Neural cell (in vitro differentiated cells): ENCODE measurements at regions not wholly inside any gene's neighbourhood (a gene's known extent, or its start where the extent isn't known, plus 50 kb on each side); places are given as distances from the start of the nearest gene placed in this dataset.

Experiments used
- EZH2 ChIP-seq: fragments of 200-600, 300-800 bp; shearing (Covaris generic), sonication (generic); IDR thresholded peaks from 2 replicates; pipeline ENCODE4 v1.6.1; 2014; ENCODE audit warnings: antibody characterized with exemption, low read length, borderline replicate concordance, mild to moderate bottlenecking; ENCODE audit not compliant: insufficient read depth, poor library complexity, severe bottlenecking
- POLR2AphosphoS5 ChIP-seq: IDR thresholded peaks from 2 replicates; pipeline ENCODE4 v1.6.1; 2012
- RAD21 ChIP-seq: fragments of 450-650 bp; conservative IDR thresholded peaks from 2 replicates; pipeline ENCODE4 v1.6.1; 2014; ENCODE audit warnings: antibody characterized with exemption, mild to moderate bottlenecking, moderate library complexity
- SMC3 ChIP-seq: fragments of 450-650 bp; conservative IDR thresholded peaks from 2 replicates; pipeline ENCODE4 v1.6.1; 2014; ENCODE audit warnings: antibody characterized with exemption, mild to moderate bottlenecking, moderate library complexity; ENCODE audit not compliant: poor library complexity
- TAF1 ChIP-seq: IDR thresholded peaks from 2 replicates; pipeline ENCODE4 v1.6.1; 2012; ENCODE audit warnings: low read depth
- TF ChIP-seq, protein P1 (sequence below): fragments of 450-650 bp; IDR thresholded peaks from 2 replicates; pipeline ENCODE4 v1.5.1; 2014; ENCODE audit warnings: antibody characterized with exemption, mild to moderate bottlenecking, moderate library complexity; ENCODE audit not compliant: poor library complexity, severe bottlenecking

DNA sequence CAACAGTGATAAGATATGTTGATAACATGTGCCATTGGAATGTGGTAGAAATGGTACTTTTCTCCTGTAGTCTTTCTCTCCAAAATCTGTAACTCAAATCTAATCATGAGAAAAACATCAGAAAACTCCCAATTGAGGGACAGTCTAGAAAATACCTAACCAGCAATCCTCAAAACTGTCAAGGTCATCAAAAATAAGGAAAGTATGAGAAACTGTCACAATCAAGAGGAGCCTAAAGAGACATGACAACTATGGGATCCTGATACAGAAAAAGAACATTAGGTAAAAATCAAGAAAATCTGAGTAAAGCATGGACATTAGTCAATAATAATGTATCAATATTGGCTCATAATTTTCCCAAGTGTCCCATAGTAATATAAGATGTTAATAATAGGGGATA is 124.5 kb upstream of the PPP1R2C start:
- TF ChIP-seq, protein P1, sequence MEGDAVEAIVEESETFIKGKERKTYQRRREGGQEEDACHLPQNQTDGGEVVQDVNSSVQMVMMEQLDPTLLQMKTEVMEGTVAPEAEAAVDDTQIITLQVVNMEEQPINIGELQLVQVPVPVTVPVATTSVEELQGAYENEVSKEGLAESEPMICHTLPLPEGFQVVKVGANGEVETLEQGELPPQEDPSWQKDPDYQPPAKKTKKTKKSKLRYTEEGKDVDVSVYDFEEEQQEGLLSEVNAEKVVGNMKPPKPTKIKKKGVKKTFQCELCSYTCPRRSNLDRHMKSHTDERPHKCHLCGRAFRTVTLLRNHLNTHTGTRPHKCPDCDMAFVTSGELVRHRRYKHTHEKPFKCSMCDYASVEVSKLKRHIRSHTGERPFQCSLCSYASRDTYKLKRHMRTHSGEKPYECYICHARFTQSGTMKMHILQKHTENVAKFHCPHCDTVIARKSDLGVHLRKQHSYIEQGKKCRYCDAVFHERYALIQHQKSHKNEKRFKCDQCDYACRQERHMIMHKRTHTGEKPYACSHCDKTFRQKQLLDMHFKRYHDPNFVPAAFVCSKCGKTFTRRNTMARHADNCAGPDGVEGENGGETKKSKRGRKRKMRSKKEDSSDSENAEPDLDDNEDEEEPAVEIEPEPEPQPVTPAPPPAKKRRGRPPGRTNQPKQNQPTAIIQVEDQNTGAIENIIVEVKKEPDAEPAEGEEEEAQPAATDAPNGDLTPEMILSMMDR = no peak
- TF ChIP-seq POLR2AphosphoS5 = no peak
- TF ChIP-seq EZH2 = no peak
- TF ChIP-seq SMC3 = no peak
- TF ChIP-seq TAF1 = no peak
- no peak for TF ChIP-seq RAD21
